Heart left ventricle (tissue), 13 donors: ENCODE measurements at regions not wholly inside any gene's neighbourhood (a gene's known extent, or its start where the extent isn't known, plus 50 kb on each side); places are given as distances from the start of the nearest gene placed in this dataset.

Source experiments
- POLR2A ChIP-seq, 2 donors: fragments of 450-650 bp; IDR thresholded peaks; one replicate each; pipeline ENCODE4 v1.6.1; 2017; ENCODE audit warnings: antibody characterized with exemption in 2 of 2, mild to moderate bottlenecking in 2 of 2, moderate library complexity in 2 of 2
- TF ChIP-seq, protein P1 (sequence below), 12 donors: fragments of 200-600 bp; sonication (generic) in 4 of 12; IDR thresholded peaks; one replicate each; pipeline versions ENCODE4 v1.5.0 to v1.8.0; 2018 to 2022; ENCODE audit warnings: antibody characterized with exemption in 12 of 12, mild to moderate bottlenecking in 5 of 12
- donor health status: ischemic (EF 13 %, LVEDD 7.1; RV severe dilation, severe dysfunction).
- donor health status: DM: no; HTN: yes; CAD: no.
- donor health status: DM: no; HTN: no; CAD: no.
- donor health status: ischemic (EF 25% LVEDD 6.9; RV normal size, moderate dysfunction).
- donor health status: ischemic (EF 25% LVEDD 5.7; RV mildly dilated, moderate dysfunction).
- donor health status: ischemic (EF 35%, LVEDD 5.7; RV mildly dilated, moderate dysfunction).
- donor health status: nonischemic (EF 11% LVEDD 7.7; RV severe dilation, severe dysfunction).
- donor health status: DM: yes; HTN: yes; CAD: no.
- donor health status: PGD.
- donor health status: ischemic (EF 29% LVEDD 5.4; RV normal size, mild dysfunction).
- donor health status: nonischemic (EF 23%, LVEDD 6.1; RV moderate dilation, normal function).

DNA sequence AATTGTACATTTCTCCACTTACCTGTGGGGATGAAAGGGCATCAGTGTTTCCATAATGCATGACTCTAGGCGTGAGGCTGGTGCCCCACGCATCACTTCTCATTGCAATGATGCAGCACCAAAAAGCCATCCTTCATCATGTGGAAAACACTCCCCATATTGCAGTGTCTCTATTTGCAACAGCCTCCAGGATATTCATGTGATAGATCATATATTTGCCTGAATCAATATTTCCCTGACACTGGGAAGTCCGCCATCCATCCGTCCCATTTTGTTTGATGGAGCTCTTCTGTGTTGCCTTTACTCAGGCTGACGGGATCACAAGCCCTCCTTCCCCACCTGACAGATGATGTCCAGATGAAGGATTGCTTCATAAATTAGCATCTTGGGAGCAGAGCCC lies 74.5 kb upstream of the CAMK1G start:
- TF ChIP-seq, protein P1, sequence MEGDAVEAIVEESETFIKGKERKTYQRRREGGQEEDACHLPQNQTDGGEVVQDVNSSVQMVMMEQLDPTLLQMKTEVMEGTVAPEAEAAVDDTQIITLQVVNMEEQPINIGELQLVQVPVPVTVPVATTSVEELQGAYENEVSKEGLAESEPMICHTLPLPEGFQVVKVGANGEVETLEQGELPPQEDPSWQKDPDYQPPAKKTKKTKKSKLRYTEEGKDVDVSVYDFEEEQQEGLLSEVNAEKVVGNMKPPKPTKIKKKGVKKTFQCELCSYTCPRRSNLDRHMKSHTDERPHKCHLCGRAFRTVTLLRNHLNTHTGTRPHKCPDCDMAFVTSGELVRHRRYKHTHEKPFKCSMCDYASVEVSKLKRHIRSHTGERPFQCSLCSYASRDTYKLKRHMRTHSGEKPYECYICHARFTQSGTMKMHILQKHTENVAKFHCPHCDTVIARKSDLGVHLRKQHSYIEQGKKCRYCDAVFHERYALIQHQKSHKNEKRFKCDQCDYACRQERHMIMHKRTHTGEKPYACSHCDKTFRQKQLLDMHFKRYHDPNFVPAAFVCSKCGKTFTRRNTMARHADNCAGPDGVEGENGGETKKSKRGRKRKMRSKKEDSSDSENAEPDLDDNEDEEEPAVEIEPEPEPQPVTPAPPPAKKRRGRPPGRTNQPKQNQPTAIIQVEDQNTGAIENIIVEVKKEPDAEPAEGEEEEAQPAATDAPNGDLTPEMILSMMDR (IDR thresholded peaks at IDR 0.05) = no peak
- TF ChIP-seq POLR2A (IDR thresholded peaks at IDR 0.05) = no peak
